HG02763 (cell line): ENCODE measurements at regions not wholly inside any gene's neighbourhood (a gene's known extent, or its start where the extent isn't known, plus 50 kb on each side); places are given as distances from the start of the nearest gene placed in this dataset.

Experiments
- ATAC-seq: cut with Tn5 transposase; IDR thresholded peaks from one replicate; pipeline ENCODE4 v1.9.1; 2021; ENCODE audit warnings: mild to moderate bottlenecking, moderate library complexity; ENCODE audit not compliant: unreplicated experiment

GRCh38 chr7:45343746-45344145, 186.2 kb downstream of the RAMP3 start:
- no peak for ATAC-seq

DNA sequence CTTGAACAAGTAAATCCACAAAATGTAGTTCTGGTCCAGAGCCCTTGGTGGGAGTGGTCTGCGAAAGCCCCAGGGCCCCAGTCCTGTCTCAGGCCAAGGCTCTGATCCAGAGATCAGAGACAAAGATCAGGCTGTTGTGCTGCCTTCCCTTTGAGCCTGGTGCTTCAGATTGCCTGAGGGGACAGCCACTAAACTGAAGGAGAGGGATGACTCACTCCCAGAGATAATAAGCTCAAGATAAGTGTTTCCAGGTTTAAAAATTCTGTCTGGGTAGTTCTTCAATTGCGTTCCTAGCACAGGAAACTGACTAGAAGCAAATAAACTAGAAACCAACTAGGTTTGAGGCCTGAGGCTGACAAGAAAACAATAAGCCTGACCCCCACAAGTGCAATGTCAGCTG, 190.2 kb downstream of the RAMP3 start:
- ATAC-seq, result no peak

DNA sequence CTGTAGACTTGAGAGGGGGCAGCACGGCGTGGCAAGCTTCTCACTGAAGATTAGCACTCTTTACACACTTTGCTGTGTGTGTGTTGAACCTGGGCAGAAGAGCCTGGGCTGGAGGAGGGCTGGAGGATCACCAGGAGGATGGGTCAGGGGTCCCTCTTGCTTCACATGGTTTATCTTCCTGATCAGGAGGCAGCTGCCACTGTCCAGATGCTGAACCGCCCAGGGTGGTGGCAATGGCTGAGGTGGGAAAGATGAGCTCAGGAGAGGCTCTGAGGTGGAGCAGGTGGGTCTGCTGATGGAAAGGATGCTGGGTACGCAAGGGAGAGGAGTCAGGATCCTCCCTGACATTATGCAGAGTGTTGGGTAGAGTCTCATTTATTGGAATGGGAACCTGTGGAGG, 191.5 kb downstream of the RAMP3 start:
- no peak for ATAC-seq

DNA sequence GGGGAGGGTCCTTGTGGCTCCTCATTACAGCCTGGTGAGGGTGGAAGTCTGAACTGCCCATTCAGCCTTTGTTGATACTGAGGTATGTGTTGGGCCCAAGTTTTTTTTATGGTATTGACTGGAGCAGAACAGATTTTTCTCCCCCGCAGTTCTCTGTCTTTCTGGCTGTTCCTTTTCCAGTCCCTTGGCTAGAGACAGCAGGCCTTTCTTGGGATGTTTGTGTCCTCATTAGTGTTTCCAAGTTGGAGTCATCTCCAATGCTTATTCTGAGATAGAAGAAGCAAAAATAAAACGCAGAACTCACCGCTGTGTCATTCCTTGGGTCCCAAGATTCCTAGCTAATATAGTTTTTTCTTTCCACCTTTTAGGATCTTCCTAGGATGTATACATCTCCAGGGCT, 193.3 kb downstream of the RAMP3 start:
- ATAC-seq, result no peak

DNA sequence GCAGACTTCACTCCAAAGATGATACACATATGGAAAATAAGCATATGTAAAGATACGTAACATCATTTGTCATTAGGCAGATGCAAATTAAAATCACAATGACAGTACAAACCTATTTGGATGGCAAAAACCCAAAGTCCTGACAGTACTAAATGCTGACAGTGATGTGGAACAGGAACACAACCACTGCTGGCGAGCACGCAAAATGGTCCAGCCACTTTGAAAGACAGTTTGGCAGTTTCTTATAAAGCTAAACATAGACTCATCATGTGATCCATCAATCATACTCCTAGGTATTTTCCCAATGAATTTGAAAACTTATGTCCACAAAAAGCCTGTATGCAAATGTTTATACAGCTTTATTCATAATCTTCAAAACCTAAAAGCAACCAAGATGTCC, 200.7 kb downstream of the RAMP3 start:
- no peak for ATAC-seq

DNA sequence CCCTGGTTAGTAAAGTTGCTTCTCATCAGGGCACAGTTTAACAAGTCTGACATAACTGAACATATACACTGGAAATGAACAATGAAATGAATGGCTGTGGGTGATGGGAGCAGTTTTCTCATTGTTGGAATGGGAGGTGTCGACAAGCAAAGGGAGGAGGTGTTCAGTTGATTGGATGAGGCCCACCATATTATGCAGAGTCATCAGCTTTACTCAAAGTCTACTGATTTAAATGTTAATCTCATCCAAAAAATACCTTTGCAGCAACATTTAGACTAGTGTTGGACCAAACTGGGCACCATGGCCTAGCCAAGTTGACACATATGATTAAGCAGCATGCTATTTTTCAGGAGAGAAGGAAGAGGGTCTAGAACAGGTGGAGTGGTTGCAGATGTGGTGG, 201.7 kb downstream of the RAMP3 start:
- ATAC-seq, result no peak

DNA sequence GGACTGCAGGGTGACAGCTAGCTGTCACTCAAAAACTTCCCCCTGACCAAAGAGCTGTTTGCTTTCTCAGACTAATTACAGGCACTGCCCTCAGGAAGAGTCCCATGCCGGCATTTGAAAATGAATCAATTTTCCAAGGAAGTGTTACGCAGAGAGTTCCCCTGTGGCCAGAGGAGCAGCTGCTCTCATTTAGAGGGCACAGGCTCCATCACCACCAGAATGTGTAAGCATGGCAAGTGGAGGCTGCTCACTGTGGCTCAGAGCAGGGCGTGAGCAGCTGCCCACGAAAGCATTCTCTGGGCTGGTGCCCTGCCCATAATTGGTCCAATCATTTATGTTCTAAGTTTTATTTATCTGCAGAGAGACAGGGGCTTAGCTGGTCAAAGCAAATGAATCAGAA, 202.2 kb downstream of the RAMP3 start:
- ATAC-seq, result no peak

- ATAC-seq, result no peak
These were observed 206.1 kb downstream of the RAMP3 start for GRCh38 chr7:45363669-45364068.

DNA sequence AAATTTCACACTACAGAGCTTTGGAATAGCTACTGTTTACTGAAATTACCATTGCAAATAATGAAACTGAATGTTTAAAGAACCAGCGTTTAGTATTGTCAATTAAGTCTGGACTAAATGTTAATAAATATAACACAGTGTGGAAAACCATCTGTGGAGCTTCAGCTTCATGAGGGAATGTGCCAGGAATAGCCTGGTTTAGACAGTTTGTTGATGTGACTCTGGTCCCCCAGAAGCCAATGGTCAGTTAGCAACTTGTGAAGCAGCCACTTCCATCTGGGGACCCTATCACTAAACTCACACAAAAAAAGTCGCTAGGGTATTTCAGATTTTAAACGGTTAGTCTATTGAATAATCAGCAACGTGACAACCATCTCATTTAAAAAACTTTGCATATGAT, 207.8 kb downstream of the RAMP3 start:
- no peak for ATAC-seq

GRCh38 chr7:45366475-45366874, 207.7 kb upstream of the ADCY1 start:
- ATAC-seq, result no peak

GRCh38 chr7:45367026-45367425, 207.1 kb upstream of the ADCY1 start:
- ATAC-seq, result no peak

DNA sequence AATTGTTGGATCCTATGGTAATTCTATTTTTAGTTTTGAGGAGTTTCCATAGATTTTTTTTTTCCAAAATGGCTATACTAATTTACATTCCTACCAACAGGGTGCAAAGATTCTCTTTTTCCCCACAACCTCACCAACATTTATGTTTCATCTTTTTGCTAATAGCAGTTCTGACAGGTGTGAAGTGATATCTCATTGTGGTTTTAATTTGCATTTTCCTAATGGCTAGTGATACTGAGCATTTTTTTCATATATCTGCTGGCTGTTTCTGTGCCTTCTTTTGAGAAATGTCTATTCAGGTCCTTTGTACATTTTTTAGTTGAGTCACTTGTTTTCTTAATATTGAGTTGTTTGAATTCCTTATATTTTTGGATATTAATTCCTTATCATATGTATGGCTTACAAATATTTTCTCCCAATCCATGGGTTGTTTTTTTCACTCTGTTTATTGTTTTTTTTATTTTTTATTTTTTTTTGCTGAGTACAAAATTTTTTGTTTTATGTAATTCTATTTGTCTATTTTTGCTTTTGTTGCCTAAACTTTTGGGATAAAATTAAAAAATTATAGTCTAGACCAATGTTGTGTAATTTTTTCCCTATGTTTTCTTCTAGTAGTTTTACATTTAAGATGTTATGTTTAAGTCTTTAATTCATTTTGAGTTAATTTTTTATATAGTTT, 205.9 kb upstream of the ADCY1 start:
- no peak for ATAC-seq

GRCh38 chr7:45384499-45384898, 189.7 kb upstream of the ADCY1 start:
- ATAC-seq, result no peak

- no peak for ATAC-seq
These were observed 186.3 kb upstream of the ADCY1 start for GRCh38 chr7:45387837-45388236.

- ATAC-seq, result no peak
These were observed 184.9 kb upstream of the ADCY1 start for GRCh38 chr7:45389073-45389872.

DNA sequence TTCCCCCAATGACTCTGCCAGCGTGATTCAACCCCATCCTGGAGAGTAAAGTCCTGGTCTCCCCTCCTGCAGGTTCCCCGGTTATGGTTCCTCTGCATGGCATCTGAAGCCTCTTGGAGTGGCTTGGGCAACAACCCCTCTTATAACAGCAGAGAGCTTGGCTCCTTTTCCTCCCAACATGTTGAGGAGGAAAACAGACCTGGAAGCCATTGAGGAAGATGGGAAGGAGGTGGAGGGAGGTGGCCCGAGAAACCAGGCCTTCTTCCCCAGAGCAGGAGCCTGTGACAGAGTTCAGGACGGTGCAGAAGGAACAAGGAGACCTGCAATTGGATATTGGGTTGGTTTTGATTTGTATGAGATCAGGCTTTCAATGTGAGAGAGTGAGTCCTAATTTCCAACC, 184.0 kb upstream of the ADCY1 start:
- ATAC-seq, result no peak

- no peak for ATAC-seq
These were observed 183.4 kb upstream of the ADCY1 start for GRCh38 chr7:45390731-45391130.

DNA sequence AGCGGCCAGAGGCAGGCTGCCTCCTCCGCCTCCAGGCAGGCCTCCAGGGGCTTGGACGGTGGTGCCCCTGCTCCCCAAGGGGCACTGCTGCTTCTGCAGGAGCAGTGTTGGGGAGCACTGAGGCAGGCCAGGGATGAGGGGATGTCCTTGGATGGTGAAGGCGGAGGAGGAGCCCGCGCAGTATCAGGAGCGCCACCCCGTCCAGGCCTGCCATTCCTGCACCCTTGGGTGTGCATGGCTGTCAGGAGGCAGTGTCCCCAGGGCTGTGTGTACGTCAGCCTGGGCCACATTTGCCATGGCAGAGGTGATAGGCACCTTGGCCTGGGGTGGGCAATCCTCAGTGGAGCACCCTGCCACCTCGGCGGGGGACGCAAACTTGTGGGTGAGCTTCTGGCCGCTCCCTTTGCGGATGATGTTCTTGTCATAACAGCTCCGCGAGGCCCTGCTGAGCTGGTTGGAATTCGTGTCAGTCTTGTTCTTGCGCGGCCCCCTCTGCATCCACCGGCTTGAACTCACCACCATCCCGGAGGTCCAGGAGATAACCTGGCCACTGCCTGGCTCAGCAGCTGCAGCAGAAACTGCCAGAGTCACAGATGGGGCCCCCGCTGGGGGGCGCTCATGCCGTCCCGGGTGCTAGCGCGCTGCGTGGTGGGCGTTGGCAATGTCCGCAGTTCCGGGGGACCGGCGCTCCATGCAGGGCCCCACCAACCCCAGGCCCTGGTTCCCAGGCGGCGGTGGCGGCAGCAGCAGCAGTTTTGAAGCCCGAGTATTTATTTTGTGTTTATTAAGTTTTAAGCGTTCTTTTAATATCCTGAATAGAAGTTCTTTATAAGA, 182.3 kb upstream of the ADCY1 start:
- no peak for ATAC-seq

- ATAC-seq, result no peak
These were observed 180.0 kb upstream of the ADCY1 start for GRCh38 chr7:45394117-45394708.

GRCh38 chr7:45399069-45399468, 175.1 kb upstream of the ADCY1 start:
- no peak for ATAC-seq

- no peak for ATAC-seq
These were observed 173.5 kb upstream of the ADCY1 start for GRCh38 chr7:45400680-45401079.
